HEK293 (cell line): ENCODE measurements at regions not wholly inside any gene's neighbourhood (a gene's known extent, or its start where the extent isn't known, plus 50 kb on each side); places are given as distances from the start of the nearest gene placed in this dataset.

Experiments
- CTCF ChIA-PET: fragments of 350-600 bp; formaldehyde crosslinking; extraction: SDS; loops from one replicate; lab custom pipeline; 2021; ENCODE audit warnings: antibody characterized with exemption; lab: Yijun Ruan, JAX
- POLR2A ChIA-PET: fragments of 300-600 bp; formaldehyde crosslinking; extraction: SDS; loops from one replicate; lab custom pipeline; 2020; ENCODE audit warnings: antibody characterized with exemption, inconsistent platforms; lab: Yijun Ruan, JAX
- H3K27ac ChIP-seq: fragments of 200-500 bp; sonication (Bioruptor generic); 2 replicates; pipeline ENCODE4 v1.5.1; 2014; ENCODE audit warnings: low read depth, low read length, control low read depth, inconsistent platforms; ENCODE audit errors: extremely low read depth
- H3K36me3 ChIP-seq, 2 experiments: fragments of 200-500 bp in 1 of 2; sonication (Bioruptor generic) in 1 of 2; 1 replicate in 1 of 2; 2 replicates in 1 of 2; pipeline ENCODE4 v1.5.1; 2014 to 2017; ENCODE audit warnings: inconsistent platforms in 2 of 2, low read length in 2 of 2; ENCODE audit not compliant: control insufficient read depth in 2 of 2, insufficient read depth in 1 of 2
- H3K4me1 ChIP-seq: fragments of 200-500 bp; sonication (Bioruptor generic); 2 replicates; pipeline ENCODE4 v1.5.1; 2014; ENCODE audit warnings: mild to moderate bottlenecking, low read length, inconsistent platforms; ENCODE audit not compliant: control insufficient read depth, insufficient read depth
- H3K4me3 ChIP-seq: 2 replicates; pipeline ENCODE4 v1.5.1; 2011; ENCODE audit warnings: low read depth, mild to moderate bottlenecking, control low read depth, low read length, moderate library complexity
- H3K9me3 ChIP-seq: fragments of 200-500 bp; sonication (Bioruptor generic); 2 replicates; pipeline ENCODE4 v1.5.1; 2014; ENCODE audit warnings: low read depth, low read length, inconsistent platforms; ENCODE audit not compliant: control insufficient read depth, insufficient read depth
- BCL11A ChIP-seq: fragments of 450-650 bp; formaldehyde crosslinking; IDR thresholded peaks from 2 replicates; pipeline ENCODE4 v1.5.1; 2016; ENCODE audit warnings: low read depth, missing biosample characterization, missing genetic modification characterization
- GLIS1 ChIP-seq: fragments of 450-650 bp; formaldehyde crosslinking; IDR thresholded peaks from 2 replicates; pipeline ENCODE4 v1.5.1; 2016; ENCODE audit warnings: missing biosample characterization, missing genetic modification characterization
- HOXA7 ChIP-seq: sonication (generic); formaldehyde crosslinking; IDR thresholded peaks from 2 replicates; pipeline ENCODE4 v1.8.1; 2022; ENCODE audit warnings: missing genetic modification reagents, borderline replicate concordance
- KLF17 ChIP-seq: fragments of 450-650 bp; formaldehyde crosslinking; IDR thresholded peaks from 2 replicates; pipeline ENCODE4 v1.5.1; 2016; ENCODE audit warnings: missing biosample characterization, missing genetic modification characterization
- KLF7 ChIP-seq: fragments of 450-650 bp; formaldehyde crosslinking; IDR thresholded peaks from 2 replicates; pipeline ENCODE4 v1.5.1; 2016; ENCODE audit warnings: missing biosample characterization, missing genetic modification characterization, borderline replicate concordance
- PATZ1 ChIP-seq: fragments of 450-650 bp; formaldehyde crosslinking; IDR thresholded peaks from 2 replicates; pipeline ENCODE4 v1.5.1; 2016; ENCODE audit warnings: missing biosample characterization, missing genetic modification characterization
- REPIN1 ChIP-seq: fragments of 450-650 bp; formaldehyde crosslinking; IDR thresholded peaks from 2 replicates; pipeline ENCODE4 v1.5.1; 2017; ENCODE audit warnings: missing biosample characterization, missing genetic modification characterization, low read depth
- TRIM28 ChIP-seq: IDR thresholded peaks from 2 replicates; pipeline ENCODE4 v1.6.1; 2011; ENCODE audit warnings: low read length, control low read depth, borderline replicate concordance
- ZBTB26 ChIP-seq: fragments of 450-650 bp; formaldehyde crosslinking; optimal IDR thresholded peaks from 2 replicates; pipeline ENCODE3; 2016; ENCODE audit warnings: missing biosample characterization, mild to moderate bottlenecking, missing genetic modification characterization
- ZBTB6 ChIP-seq: fragments of 450-650 bp; formaldehyde crosslinking; IDR thresholded peaks from 2 replicates; pipeline ENCODE4 v1.5.1; 2017; ENCODE audit warnings: missing biosample characterization, missing genetic modification characterization
- ZBTB7A ChIP-seq: fragments of 450-650 bp; formaldehyde crosslinking; IDR thresholded peaks from 2 replicates; pipeline ENCODE4 v1.5.1; 2016; ENCODE audit warnings: low read depth, missing biosample characterization, missing genetic modification characterization
- ZBTB8A ChIP-seq: fragments of 450-650 bp; formaldehyde crosslinking; IDR thresholded peaks from 2 replicates; pipeline ENCODE4 v1.5.1; 2016; ENCODE audit warnings: missing biosample characterization, missing genetic modification characterization
- ZFP3 ChIP-seq: fragments of 450-650 bp; formaldehyde crosslinking; IDR thresholded peaks from 2 replicates; pipeline ENCODE4 v1.5.1; 2016; ENCODE audit warnings: low read depth, missing biosample characterization, missing genetic modification characterization
- ZFP37 ChIP-seq: fragments of 450-650 bp; formaldehyde crosslinking; IDR thresholded peaks from 2 replicates; pipeline ENCODE4 v1.5.1; 2016; ENCODE audit warnings: missing biosample characterization, missing genetic modification characterization
- ZIC2 ChIP-seq: fragments of 450-650 bp; formaldehyde crosslinking; IDR thresholded peaks from 2 replicates; pipeline ENCODE4 v1.5.1; 2016; ENCODE audit warnings: missing biosample characterization, missing genetic modification characterization
- ZNF169 ChIP-seq: fragments of 450-650 bp; formaldehyde crosslinking; IDR thresholded peaks from 2 replicates; pipeline ENCODE4 v1.5.1; 2016; ENCODE audit warnings: missing biosample characterization, missing genetic modification characterization
- ZNF274 ChIP-seq, 2 experiments: fragments of 200-500 bp in 1 of 2; fragments of 450-650 bp in 1 of 2; sonication (Bioruptor generic) in 1 of 2; formaldehyde crosslinking in 1 of 2; IDR thresholded peaks; 2 replicates each; pipeline versions ENCODE4 v1.5.1 to v1.6.1; 2014 to 2016; ENCODE audit warnings: borderline replicate concordance in 1 of 2, inconsistent platforms in 1 of 2, low read length in 1 of 2, missing biosample characterization in 1 of 2, missing genetic modification characterization in 1 of 2
- ZNF324 ChIP-seq: fragments of 450-650 bp; formaldehyde crosslinking; IDR thresholded peaks from 2 replicates; pipeline ENCODE4 v1.5.1; 2016; ENCODE audit warnings: missing biosample characterization, missing genetic modification characterization
- ZNF391 ChIP-seq: fragments of 450-650 bp; formaldehyde crosslinking; IDR thresholded peaks from 2 replicates; pipeline ENCODE4 v1.5.1; 2016; ENCODE audit warnings: low read depth, missing biosample characterization, missing genetic modification characterization, borderline replicate concordance
- ZNF423 ChIP-seq: fragments of 450-650 bp; formaldehyde crosslinking; IDR thresholded peaks from 2 replicates; pipeline ENCODE4 v1.5.1; 2016; ENCODE audit warnings: missing biosample characterization, missing genetic modification characterization
- ZNF48 ChIP-seq: fragments of 450-650 bp; formaldehyde crosslinking; IDR thresholded peaks from 2 replicates; pipeline ENCODE4 v1.5.1; 2016; ENCODE audit warnings: missing biosample characterization, missing genetic modification characterization
- ZNF548 ChIP-seq: fragments of 450-650 bp; formaldehyde crosslinking; IDR thresholded peaks from 2 replicates; pipeline ENCODE4 v1.5.1; 2016; ENCODE audit warnings: missing biosample characterization, missing genetic modification characterization
- ZNF555 ChIP-seq: fragments of 450-650 bp; formaldehyde crosslinking; conservative IDR thresholded peaks from 2 replicates; pipeline ENCODE4 v1.5.1; 2017; ENCODE audit warnings: missing biosample characterization, mild to moderate bottlenecking, missing genetic modification characterization, inconsistent platforms
- ZNF623 ChIP-seq: fragments of 450-650 bp; formaldehyde crosslinking; IDR thresholded peaks from 2 replicates; pipeline ENCODE4 v1.5.1; 2016; ENCODE audit warnings: missing biosample characterization, missing genetic modification characterization
- ZNF768 ChIP-seq: fragments of 450-650 bp; formaldehyde crosslinking; IDR thresholded peaks from 2 replicates; pipeline ENCODE4 v1.5.1; 2018; ENCODE audit warnings: missing biosample characterization, mild to moderate bottlenecking, missing genetic modification characterization
- ZXDB ChIP-seq: fragments of 450-650 bp; formaldehyde crosslinking; IDR thresholded peaks from 2 replicates; pipeline ENCODE4 v1.5.1; 2016; ENCODE audit warnings: missing biosample characterization, missing genetic modification characterization

GRCh38 chr3:117801912-117802239 is 1092.3 kb downstream of the TUSC7 start:
- POLR2A ChIA-PET = no interaction called here

GRCh38 chr3:117809186-117810081 is 1099.9 kb downstream of the TUSC7 start:
- no peak overlapping the region for H3K4me3 ChIP-seq
- ChIA-PET POLR2A (no interaction called here), CTCF (no interaction called here)
- no peaks in the 10 kb centered on the region for H3K36me3 ChIP-seq
- no peaks in the 10 kb centered on the region for H3K9me3 ChIP-seq
- no peaks in the 10 kb centered on the region for H3K4me1 ChIP-seq
- no peak overlapping the region for H3K27ac ChIP-seq
- TF ChIP-seq ZFP37 (no peak), ZNF548 (tag by site-specific recombination) (no peak), ZNF555 (no peak), BCL11A (tag by site-specific recombination) (no peak), ZIC2 (tag by site-specific recombination) (no peak), GLIS1 (tag by site-specific recombination) (no peak), ZNF768 (tag by site-specific recombination) (no peak), ZNF391 (tag by site-specific recombination) (no peak), KLF7 (tag by site-specific recombination) (no peak), PATZ1 (tag by site-specific recombination) (no peak), ZNF274 (IDR thresholded peaks at IDR 0.05; ENCODE audit: low read length) (no peak), ZNF274 (tag by site-specific recombination; IDR thresholded peaks at IDR 0.05; ENCODE audit: borderline replicate concordance) (no peak), ZNF623 (tag by site-specific recombination) (no peak)

More at GRCh38 chr3:117801912-117802239, 1092.3 kb downstream of the TUSC7 start:
- CTCF ChIA-PET = no interaction called here
- Histone ChIP-seq H3K4me3 (no peak overlapping the region), H3K36me3 (no peaks in the 10 kb centered on the region), H3K4me1 (no peaks in the 10 kb centered on the region), H3K27ac (no peak overlapping the region), H3K9me3 (no peaks in the 10 kb centered on the region)
- no peak for TF ChIP-seq ZNF423 (tag by site-specific recombination)
- no peak for TF ChIP-seq ZBTB7A (tag by site-specific recombination)
- TF ChIP-seq ZBTB26 = no peak
- no peak for TF ChIP-seq ZNF48
- no peak for TF ChIP-seq ZNF169 (tag by site-specific recombination)
- no peak for TF ChIP-seq ZFP3 (tag by site-specific recombination)
- TF ChIP-seq ZIC2 (tag by site-specific recombination) = no peak
- no peak for TF ChIP-seq ZBTB8A (tag by site-specific recombination)
- no peak for TF ChIP-seq ZNF324 (tag by site-specific recombination)
- TF ChIP-seq ZXDB (tag by site-specific recombination) = no peak
- no peak for TF ChIP-seq KLF17
- TF ChIP-seq TRIM28 = no peak
- TF ChIP-seq REPIN1 = no peak
- TF ChIP-seq ZBTB6 (tag by site-specific recombination) = no peak
- TF ChIP-seq HOXA7 (CRISPR knock-in tag) = no peak
- TF ChIP-seq, all 188 proteins: peak for 0
